ENCODE measurements at regions not wholly inside any gene's neighbourhood (a gene's known extent, or its start where the extent isn't known, plus 50 kb on each side); places are given as distances from the start of the nearest gene placed in this dataset.

- no peak for ATAC-seq
- no peak for TF ChIP-seq CTCF (IDR thresholded peaks at IDR 0.05)
Measured at GRCh38 chr3:72678867-72679266, 169.4 kb downstream of the SHQ1 start.

DNA sequence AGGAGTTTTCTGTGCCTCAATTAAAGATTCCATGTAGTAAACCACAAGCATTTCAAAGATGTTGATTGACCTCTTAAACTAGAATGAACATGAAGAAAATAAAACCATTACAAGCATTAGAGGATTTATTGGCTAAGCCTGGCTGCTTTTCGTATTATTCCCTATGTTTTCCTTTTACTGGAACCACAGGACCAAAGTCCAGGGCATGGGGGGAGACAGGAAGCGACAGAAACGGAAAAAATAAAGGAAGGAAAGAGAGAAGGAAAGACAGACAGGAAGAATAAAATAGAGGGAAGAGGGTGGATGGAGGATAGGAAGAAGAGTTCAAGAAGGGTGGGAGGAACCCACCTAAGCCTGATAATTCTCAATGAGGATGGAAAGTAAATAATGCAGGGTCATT lies 169.9 kb downstream of the SHQ1 start:
- 67 to 75% methylated on average over 1 to 3 of the region's 3 CpGs for WGBS, 2 donors (ENCODE audit: low coverage in 1 of 2)
- Histone ChIP-seq H3K27ac (no peak overlapping the region), H3K4me1 (no peaks in the 10 kb centered on the region), H3K4me3 (no peak overlapping the region), H3K36me3 (no peaks in the 10 kb centered on the region), H3K9me3 (peaks cover 0 to 11% (median 0%) of the 10 kb centered on the region in 3 donors), H3K27me3 (no peaks in the 10 kb centered on the region)
- TF ChIP-seq POLR2AphosphoS5 (IDR thresholded peaks at IDR 0.05) = no peak
- no peak for ATAC-seq

More at GRCh38 chr3:72678867-72679266, 169.4 kb downstream of the SHQ1 start:
- H3K9me3 ChIP-seq = peaks cover 0 to 11% (median 0%) of the 10 kb centered on the region in 3 donors
- WGBS, 2 donors (ENCODE audit: low coverage in 1 of 2) = 94% methylated on average over 3 to 4 of the region's 6 CpGs
- no peak overlapping the region for H3K27ac ChIP-seq
- H3K36me3 ChIP-seq = no peaks in the 10 kb centered on the region
- H3K4me1 ChIP-seq = no peaks in the 10 kb centered on the region
- no peaks in the 10 kb centered on the region for H3K27me3 ChIP-seq
- no peak overlapping the region for H3K4me3 ChIP-seq

- Histone ChIP-seq H3K27ac (no peak overlapping the region), H3K36me3 (no peaks in the 10 kb centered on the region), H3K27me3 (no peaks in the 10 kb centered on the region), H3K9me3 (peaks cover 0 to 11% (median 0%) of the 10 kb centered on the region in 3 donors), H3K4me3 (no peak overlapping the region), H3K4me1 (no peaks in the 10 kb centered on the region)
- 50% methylated on average over 1 of the region's 1 CpG; no CpG with 5 or more reads in 1 of the 2 donors for WGBS, 2 donors (ENCODE audit: low coverage in 1 of 2)
- ATAC-seq = no peak
- no peak for TF ChIP-seq POLR2AphosphoS5 (IDR thresholded peaks at IDR 0.05)
- TF ChIP-seq POLR2A (IDR thresholded peaks at IDR 0.05) = no peak
- no peak for TF ChIP-seq CTCF (IDR thresholded peaks at IDR 0.05)
- TF ChIP-seq EP300 (IDR thresholded peaks at IDR 0.05) = no peak
Measured at GRCh38 chr3:72675243-72675642, 173.0 kb downstream of the SHQ1 start.

GRCh38 chr3:72673011-72673771 lies 175.1 kb downstream of the SHQ1 start:
- Histone ChIP-seq H3K9me3 (peaks cover 0 to 11% (median 0%) of the 10 kb centered on the region in 3 donors), H3K36me3 (no peaks in the 10 kb centered on the region), H3K27ac (no peak overlapping the region), H3K4me3 (no peak overlapping the region), H3K4me1 (no peaks in the 10 kb centered on the region), H3K27me3 (no peaks in the 10 kb centered on the region)
- TF ChIP-seq POLR2AphosphoS5 (IDR thresholded peaks at IDR 0.05) (no peak), EP300 (IDR thresholded peaks at IDR 0.05) (no peak), CTCF (IDR thresholded peaks at IDR 0.05) (no peak), POLR2A (IDR thresholded peaks at IDR 0.05) (no peak)
- 61 to 83% methylated on average over 1 to 2 of the region's 7 CpGs for WGBS, 2 donors (ENCODE audit: low coverage in 1 of 2)
- ATAC-seq = no peak

- no peaks in the 10 kb centered on the region for H3K27me3 ChIP-seq
- H3K4me1 ChIP-seq = no peaks in the 10 kb centered on the region
- H3K4me3 ChIP-seq = no peak overlapping the region
- no peaks in the 10 kb centered on the region for H3K9me3 ChIP-seq
- TF ChIP-seq EP300 (IDR thresholded peaks at IDR 0.05) (no peak), POLR2A (IDR thresholded peaks at IDR 0.05) (no peak), CTCF (IDR thresholded peaks at IDR 0.05) (no peak), POLR2AphosphoS5 (IDR thresholded peaks at IDR 0.05) (no peak)
- ATAC-seq = no peak
- H3K27ac ChIP-seq = no peak overlapping the region
- WGBS, 2 donors (ENCODE audit: low coverage in 1 of 2) = 73 to 83% methylated on average over 2 of the region's 2 CpGs
- no peaks in the 10 kb centered on the region for H3K36me3 ChIP-seq
Measured at GRCh38 chr3:72669224-72669623, 179.0 kb downstream of the SHQ1 start.

Measured in gastroesophageal sphincter (tissue), 4 donors.